GM12891 (cell line): ENCODE measurements at regions not wholly inside any gene's neighbourhood (a gene's known extent, or its start where the extent isn't known, plus 50 kb on each side); places are given as distances from the start of the nearest gene placed in this dataset.

ENCODE experiments used
- PAX5 ChIP-seq: IDR thresholded peaks from 2 replicates; pipeline ENCODE4 v1.6.1; 2011; ENCODE audit warnings: low read length, moderate library complexity, mild to moderate bottlenecking; ENCODE audit not compliant: insufficient read depth, severe bottlenecking
- POLR2A ChIP-seq: IDR thresholded peaks from 2 replicates; pipeline ENCODE4 v1.6.1; 2011; ENCODE audit warnings: low read depth, low read length, control low read depth
- POLR2AphosphoS5 ChIP-seq: IDR thresholded peaks from 2 replicates; pipeline ENCODE4 v1.6.1; 2011; ENCODE audit warnings: low read depth, low read length, control low read depth
- POU2F2 ChIP-seq: IDR thresholded peaks from 2 replicates; pipeline ENCODE4 v1.6.1; 2011; ENCODE audit warnings: low read depth, mild to moderate bottlenecking, control low read depth, low read length, moderate library complexity
- SPI1 ChIP-seq: IDR thresholded peaks from 2 replicates; pipeline ENCODE4 v1.6.1; 2011; ENCODE audit warnings: low read depth, low read length, control low read depth
- TAF1 ChIP-seq: IDR thresholded peaks from 2 replicates; pipeline ENCODE4 v1.6.1; 2011; ENCODE audit warnings: low read depth, low read length, control low read depth

DNA sequence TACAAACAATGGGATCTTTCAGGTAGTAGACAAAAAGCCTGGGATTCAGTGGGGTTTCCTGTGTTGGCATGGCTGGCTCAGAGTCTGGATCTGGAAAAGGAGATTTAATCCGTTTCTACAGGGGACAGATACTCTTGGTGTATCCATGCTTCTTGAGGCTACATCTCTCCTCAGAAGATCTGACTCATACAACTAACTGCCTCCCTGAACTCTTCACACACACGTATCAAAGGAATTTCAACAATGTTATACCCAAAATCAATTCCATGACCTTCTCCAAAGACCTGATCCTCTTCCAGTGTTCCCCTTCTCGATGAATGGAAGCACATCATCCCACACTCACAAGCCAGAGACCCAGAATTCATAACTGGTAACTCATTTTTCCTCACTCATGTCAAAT, 435.3 kb upstream of the NBEA start:
- TF ChIP-seq POLR2A = no peak
- TF ChIP-seq POLR2AphosphoS5 = no peak
- no peak for TF ChIP-seq TAF1
- TF ChIP-seq SPI1 = no peak
- no peak for TF ChIP-seq PAX5
- TF ChIP-seq POU2F2 = no peak
